T1000 (cell line): ENCODE measurements at regions not wholly inside any gene's neighbourhood (a gene's known extent, or its start where the extent isn't known, plus 50 kb on each side); places are given as distances from the start of the nearest gene placed in this dataset.
"Not testable (repeated sequence)": the region's sequence is repeated elsewhere in the genome, so short reads cannot be mapped to it uniquely, and the experiment has no call there.

Experiments
- DNase-seq: peaks from one replicate; lab custom pipeline; 2025; ENCODE audit warnings: mixed read lengths; lab: John Stamatoyannopoulos, UW

DNA sequence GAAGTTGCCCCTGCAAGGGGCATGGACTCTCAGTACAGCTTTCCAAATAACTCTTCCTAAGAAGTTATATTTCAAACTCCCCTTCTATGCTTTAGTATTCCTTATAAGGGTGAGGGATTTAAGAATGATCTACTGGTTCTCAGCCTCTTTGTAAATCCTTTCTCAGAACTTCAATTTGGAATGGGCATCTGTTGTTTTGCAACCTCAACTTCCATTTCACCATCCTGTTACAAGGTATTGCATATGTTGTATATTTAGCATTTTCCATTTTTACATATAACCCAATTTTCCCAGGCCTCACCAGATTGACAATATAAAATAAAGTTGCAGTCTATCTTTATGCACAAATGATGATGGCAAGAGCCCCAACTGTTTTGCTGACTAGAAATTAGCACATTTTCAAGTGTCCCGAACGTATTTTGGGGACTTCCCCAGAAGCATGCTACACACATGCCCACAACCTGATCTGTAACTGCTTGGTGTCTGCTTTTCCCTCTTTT is 154.9 kb upstream of the CARMIL1 start:
- no peak for DNase-seq

DNA sequence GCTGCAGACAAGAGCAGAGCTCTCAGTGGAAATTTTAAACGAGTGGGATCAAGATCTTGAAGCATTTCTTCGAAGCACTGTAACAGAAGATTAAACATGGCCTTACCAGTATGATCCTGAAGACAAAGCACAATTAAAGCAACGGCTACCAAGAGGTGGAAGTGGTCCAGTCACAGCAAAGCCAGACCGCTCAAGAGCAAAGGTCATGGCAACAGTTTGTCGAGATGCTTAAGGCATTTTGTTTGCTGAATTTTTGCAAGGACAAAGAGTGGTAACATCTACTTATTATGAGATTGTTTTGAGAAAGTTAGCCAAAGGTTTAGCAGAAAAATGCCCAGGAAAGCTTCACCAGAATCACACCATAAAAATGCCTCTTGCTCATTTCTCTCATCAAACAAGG is 153.4 kb upstream of the CARMIL1 start:
- no peak for DNase-seq

DNA sequence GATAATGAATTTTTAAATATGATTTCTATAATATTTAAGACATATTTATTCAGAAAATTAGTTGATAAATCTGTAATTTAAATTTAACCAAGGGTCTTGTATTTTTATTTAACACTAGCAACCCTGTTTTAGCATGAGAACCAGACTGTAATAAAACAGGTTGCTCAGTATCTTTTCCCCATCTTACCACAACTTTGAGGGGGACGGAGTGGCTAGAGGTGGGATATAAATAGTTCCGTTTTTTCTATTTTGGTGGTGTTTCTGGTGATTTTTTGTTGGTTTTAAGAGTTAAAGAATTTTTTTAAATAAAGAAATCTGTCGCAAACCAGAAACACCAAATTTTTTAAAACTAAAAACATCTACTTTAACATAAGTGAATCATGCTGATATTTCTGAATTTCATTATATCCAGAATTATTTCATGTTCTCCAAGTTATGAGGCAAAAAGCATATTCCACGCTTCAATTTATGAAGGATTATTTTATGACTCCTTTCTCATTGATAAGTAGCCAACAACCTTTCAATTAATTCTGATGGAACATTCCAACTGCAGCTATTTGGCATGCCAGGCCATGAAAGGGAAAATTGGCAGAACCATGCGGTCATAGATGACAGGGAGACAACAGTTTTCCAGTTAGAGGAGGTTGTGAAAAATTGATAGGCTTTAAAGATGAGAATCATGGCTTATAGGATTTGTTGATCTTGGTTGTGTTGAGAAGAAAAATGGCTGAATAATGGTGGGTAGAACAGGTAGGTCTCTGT is 151.9 kb upstream of the CARMIL1 start:
- DNase-seq, result no peak

DNA sequence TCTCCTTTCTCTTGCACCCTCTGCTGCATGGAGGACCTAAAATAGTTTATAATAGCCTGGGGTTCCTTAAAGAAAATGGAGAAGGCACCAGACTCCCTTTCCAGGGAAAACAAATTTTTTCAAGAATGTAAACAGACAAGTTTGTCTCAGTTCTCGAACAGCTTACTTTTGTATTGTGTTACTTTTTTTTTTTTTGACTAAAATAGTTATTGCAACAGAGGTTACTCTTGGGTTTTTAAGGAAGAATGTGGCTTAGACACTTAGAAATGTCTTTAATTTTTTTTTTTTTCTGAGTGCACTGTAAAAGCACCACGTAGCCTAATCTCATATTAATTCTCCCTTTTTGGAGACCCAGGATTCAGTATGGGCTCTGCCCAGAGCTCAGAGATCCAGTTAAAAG is 148.7 kb upstream of the CARMIL1 start:
- no peak for DNase-seq

DNA sequence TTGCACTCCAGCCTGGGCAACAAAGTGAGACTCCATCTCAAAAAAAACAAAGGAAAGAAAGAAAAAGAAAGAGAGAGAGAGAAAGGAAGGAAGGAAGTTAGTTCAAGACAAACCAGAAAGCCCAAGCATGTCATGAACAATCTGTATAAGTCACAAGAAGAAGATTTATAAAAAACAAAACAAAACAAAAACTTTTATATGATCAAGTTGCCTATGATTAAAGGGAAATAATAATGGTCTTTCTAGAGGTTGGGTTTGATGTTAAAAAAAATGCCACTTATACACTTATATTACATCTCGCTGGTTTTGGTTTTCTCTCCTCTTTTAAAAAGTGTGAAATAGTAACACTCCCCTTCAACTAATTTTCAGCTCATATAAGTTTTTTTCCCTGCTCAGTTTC is 146.2 kb upstream of the CARMIL1 start:
- no peak for DNase-seq

DNA sequence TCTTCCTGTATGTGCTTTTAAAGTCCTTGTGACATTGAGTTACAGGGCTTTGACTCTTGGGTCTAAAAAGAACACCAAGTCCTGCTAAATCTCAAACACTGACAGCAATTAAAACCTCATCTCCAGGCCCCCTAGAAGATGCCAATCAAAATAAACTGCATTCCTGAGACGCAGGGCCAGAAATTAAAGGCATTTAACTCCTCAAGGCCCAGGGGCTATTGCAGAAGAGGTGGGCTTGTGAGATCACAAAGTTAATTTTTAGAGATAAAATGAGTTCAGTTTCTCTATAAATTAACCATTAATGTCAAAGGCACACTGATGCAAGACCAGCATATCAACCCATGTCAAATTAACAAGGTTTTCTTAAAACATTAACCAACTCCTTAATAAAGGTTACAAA is 145.6 kb upstream of the CARMIL1 start:
- no peak for DNase-seq

DNA sequence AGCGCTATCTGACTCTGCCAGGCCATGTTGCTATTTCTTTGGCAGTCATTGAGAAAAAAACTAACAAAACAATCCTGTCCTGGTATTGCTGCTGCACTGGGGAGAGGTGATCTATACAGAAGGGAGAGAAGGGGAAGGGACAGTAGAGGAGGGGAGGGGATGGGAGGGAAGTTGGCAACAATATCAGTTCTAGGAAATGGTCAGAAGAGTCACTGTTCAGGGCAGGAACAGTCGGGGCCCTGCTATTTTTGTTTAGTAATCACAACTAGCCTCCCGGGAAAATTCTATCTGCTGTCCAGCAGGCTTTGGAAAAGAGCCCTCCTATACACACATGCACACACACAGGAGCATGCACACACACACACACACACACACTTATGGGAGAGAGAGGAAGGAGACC is 142.3 kb upstream of the CARMIL1 start:
- DNase-seq, result no peak

DNA sequence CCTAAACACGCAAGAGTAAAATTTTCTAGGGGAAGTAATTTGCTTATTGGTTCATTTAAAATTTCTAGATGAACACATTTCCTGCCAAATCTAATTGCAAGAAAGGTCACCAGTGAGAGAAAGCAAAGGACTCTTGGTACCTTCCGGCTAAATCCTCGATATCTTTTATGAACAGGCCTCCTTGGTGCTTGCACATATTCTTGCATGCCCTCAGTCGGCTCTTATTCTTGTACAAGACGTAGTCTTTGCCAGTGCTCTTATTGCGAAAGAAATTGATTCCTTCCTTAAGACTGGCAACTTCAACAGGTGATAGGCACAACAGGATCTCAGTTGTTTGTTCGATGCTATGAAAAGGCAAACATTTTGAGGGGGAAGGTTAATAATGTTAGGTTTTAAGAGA is 141.7 kb upstream of the CARMIL1 start:
- DNase-seq, result no peak

DNA sequence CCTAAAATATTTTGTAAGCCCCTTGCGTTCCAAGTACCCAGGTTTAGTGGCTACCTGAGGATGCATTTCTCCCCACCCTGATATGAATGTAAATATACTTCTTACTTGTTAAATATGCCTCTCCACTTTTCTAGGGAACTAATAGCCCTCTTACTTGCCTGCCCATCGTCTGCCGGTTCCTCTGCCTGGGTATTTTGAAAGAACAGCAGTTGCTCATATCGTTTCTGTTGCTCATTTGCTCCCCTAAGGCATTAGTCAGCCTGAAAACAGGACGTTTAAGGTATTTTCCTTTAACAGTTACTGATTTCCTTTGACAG is 141.3 kb upstream of the CARMIL1 start:
- DNase-seq, result no peak

DNA sequence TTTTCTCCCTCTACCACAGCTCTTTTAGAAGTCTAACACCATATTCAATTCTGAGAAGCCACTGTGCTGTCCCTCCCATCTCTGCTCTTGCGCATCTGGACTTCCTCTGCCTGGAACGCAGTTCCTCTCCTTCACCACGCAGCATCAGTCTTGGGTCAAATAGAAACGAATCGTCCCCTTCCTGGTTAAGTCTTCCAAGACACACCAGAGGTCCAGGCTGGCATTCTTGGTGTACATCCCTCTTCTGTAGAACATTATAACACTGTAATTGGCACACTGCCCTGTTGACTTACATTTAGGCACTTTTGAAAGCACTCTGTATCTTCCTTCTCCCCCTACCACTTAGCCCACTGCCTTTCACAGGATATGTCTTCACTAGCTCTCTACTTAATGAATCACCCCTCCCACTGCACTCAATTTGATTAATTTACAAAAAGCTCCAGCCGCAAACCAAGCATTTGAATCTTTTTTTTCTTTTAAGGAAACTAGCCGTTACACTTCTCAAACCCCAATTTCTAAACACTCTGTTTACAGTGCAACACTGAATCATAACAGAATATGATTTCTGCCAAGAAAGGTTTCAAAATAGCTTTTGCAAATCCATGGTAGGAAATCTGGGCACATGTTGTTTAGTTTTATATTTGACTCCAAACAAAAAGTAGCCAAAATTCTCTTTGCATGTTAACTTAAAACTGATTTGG is 140.8 kb upstream of the CARMIL1 start:
- peak; percentile 12 for DNase-seq

DNA sequence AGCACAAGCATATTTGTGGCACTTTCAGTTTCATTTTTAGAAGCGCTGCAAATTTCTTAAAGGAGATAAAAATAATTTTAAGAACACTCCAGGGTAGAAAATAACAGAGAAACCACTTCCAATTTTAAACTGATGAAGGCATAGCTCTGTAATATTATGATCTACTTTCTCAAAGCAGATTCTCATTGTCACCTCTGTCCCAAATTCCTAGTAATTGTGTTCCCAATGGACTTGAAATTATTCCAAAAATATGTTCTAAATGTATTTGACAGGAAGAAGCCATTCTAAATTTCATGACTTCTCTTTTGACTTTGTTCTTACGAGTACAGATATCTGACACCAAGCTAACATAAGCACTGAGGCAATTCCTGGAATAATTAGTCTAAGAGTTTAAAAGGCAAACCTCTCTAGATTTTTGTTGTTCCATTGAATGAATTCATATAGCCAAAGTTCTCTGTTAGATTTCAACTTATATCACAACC is 140.2 kb upstream of the CARMIL1 start:
- no peak for DNase-seq

DNA sequence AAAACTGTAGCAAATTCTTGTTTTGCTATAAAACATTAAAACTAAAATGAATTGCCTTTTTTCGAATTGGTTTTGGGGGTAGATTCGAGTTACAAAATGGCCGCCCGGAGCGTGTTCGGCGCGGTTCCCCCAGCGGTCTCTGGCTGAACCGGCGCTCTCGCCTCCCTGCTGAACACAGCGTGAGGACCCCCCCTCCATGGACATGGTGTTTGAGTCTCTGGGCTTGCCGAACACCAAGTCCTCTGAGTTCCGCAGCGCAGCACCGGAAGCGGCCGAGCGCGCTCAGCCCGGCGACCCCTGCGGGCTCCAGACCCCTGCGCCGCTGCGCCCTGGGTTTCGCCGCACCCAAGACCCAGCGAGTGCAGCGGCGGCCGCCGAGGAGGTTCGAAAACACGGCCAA is 139.6 kb upstream of the CARMIL1 start:
- DNase-seq, result not testable (repeated sequence)

DNA sequence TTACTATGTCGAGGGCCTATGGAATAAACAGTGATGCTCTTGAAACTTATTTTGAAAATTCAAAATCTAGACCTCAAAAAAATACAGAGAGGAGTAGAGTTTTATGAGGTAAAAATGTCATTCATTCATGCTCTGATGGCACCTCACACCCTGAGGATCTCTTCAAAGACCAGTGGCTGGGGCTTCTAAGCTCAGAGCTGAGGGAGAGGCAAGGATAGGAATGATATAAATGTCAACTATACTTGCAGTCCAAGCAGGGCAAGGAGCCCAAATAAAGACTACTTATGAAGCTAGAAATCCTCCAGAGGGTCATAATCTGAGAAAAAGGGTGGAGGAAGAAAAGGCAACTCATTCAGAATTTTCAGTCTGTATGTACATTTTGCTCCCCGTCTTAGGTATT is 136.7 kb upstream of the CARMIL1 start:
- no peak for DNase-seq

DNA sequence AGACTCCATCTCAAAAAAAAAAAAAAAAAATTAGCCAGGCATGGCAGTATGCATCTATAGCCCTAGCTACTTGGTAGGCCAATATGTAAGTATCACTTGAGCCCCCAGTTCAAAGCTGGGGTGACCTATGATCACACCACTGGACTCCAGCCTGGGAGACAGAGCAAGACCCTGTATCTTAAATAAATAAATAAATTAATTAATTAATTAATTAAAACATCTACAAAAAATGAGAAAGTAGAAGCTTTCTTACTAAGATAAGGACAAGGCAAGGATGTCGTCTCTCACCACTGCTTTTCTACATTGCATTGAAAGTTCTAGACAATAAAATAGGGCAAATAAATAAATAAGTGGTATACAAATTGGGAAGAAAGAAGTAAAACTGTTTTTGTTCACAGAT is 134.3 kb upstream of the CARMIL1 start:
- no peak for DNase-seq

DNA sequence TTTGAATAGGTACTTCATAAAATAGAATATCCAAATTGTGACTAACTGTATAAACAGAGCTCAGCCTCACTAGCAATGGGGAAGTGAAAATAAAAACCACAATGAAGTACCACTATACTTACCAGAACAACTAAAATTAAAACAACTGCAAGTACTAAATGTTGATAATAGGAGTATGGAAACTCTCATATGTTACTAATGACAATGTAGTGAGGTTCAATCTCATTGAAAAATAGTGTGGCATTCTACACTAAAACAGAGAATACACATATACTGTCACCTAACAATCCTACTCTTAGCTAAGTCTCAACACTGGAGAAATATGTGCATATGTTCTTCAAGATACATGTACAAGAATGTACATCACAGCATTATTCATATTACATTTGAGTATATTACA is 132.0 kb upstream of the CARMIL1 start:
- no peak for DNase-seq

DNA sequence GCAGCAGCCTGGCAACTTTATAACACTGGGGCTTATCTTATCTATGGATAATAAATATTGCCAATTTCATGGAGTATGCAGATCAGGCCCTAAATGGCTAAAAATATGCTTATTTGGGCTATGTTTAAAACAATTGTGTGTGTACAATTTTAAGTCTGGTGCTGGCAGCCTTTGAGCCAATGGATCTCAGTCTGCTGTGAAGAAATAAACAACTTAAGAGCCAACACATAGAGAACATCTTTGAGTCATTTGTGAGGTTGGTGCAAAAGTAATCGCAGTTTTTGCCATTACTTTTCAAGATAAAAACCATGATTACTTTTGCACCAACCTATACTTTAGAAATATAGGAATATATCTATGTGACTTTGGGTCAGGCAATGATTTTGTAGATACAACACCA is 129.1 kb upstream of the CARMIL1 start:
- no peak for DNase-seq

DNA sequence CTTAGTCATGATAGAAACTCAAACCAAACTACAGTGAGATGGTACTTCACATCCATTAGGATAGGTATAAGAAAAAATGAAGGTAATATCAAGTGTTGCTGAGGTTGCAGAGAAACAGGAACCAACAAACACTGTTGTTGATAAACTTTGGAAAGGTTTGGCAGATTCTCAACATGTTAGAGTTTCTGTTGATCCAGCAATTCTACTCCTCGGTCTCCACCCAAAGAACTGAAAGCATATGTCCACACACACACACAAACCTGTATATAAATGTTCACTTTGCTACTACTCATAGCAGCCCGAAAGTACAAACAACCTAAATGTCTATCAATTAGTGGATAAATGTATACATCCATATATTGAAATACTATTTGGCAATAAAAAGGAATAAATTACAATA is 128.3 kb upstream of the CARMIL1 start:
- DNase-seq, result no peak

DNA sequence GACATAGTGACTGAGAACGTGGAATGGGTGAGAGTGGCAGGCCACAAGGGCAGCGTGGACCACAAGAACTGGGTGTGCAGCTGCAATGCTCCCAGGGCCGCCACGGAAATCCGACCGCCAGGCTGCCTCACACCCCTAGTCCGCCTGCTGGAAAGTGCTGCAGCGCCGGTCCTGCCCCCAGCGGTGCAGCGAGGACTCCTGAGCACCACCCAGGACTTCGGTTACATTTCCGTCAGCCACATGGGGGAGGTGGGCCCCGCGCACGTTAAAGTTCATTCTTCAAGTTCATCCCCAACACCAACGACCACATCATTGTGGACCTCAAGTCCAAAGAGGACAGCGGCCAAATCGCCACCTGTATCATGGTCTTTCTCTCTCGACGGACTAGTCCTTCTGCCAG is 126.1 kb upstream of the CARMIL1 start:
- no peak for DNase-seq

DNA sequence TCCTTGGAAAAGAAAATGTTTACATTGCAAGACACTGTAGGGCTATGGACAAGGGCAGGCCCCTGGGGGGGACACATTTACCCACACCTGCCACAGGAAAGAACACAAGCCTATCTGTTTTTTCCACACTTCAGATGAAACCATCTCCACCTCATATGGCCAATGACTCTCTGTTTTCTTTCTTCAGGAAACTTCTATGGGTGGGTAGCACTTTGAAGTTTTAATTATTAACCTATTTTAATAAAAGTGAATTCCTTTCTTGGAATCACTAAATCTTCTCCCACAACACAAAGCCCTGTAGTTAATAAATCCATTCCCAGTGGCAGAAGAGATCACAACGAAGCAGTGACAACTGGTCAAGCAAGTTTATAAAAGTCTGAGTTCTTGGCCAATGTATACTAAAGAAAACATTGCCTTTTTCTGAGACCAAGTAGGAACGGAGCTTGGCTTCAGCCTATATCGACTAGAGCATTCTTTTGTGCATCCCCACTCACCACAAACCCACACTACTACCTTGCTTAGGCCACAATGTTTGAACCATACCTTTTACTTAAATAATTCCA is 125.1 kb upstream of the CARMIL1 start:
- no peak for DNase-seq

DNA sequence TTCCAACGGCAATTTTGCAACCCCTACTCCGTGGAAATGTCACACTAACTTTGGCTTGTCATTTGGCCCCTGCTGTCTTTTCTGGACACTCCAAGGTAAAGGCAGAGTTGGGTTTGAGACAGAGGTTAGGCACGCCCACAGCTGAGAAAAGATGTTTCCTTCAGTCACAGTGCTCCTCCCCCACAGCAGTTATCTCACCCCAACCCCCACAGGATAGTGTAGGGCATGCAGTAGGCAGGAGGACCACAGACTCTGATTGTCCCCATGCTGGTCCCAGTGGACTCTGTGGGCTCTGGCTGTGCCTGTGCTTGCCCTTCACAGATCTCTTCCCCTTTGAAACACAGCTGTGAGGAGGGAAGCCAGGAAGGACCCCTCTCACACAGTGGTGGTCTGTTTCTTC is 124.0 kb upstream of the CARMIL1 start:
- no peak for DNase-seq

DNA sequence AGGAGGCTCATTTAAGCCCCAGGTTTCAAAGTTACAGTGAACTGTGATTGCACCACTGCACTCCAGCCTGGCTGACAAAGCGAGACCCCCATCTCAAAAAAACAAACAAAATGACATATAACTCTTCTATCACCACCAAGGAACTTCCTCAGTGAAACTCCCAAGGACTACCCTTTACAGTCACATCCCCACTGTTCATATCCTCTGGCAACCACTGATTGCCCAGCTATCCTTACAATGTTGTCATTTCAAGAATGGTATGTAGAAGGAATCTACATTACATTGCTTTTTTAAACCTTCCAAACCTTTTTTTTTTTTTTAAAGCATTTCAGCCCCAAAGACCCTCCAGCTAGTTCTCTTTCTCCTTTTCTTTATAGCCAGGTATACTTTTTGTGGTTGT is 123.1 kb upstream of the CARMIL1 start:
- no peak for DNase-seq

DNA sequence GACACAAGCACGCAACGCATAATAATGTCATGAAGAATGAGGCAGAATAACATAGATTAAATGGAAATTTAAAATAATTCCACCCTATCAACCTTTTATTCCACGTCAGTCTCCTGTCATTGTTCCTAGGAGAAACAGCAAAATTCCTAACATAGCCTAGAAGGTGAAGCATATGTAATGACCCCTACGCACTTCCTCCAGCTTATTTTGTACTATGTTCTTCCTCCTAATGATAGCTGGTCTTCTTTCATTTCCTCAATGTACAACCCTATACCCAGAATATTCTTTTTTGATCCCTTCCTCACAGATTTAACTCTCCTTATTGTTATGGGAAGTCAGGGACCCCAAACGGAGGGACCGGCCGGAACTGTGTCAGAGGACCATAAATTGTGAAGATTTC is 122.0 kb upstream of the CARMIL1 start:
- DNase-seq, result no peak

DNA sequence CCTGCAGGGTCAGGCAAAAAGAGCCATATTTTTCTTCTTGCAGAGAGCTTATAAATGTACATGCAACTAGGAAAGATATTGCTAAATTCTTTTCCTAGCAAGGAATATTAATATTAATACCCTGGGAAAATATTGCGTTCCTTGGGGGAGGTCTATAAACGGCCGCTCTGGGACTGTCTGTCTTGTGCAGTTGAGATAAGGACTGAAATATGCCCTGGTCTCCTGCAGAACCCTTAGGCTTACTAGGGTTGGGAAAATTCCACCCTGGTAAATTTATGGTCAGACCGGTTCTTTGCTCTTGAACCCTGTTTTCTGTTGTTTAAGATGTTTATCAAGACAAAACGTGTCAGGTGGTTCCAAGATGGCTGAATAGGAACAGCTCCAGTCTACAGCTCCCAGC is 121.3 kb upstream of the CARMIL1 start:
- DNase-seq, result no peak
